HCT116 (cell line): ENCODE measurements at regions not wholly inside any gene's neighbourhood (a gene's known extent, or its start where the extent isn't known, plus 50 kb on each side); places are given as distances from the start of the nearest gene placed in this dataset.

Source experiments
- MAX ChIP-seq: IDR thresholded peaks from 2 replicates; pipeline ENCODE4 v1.6.1; 2012
- POLR2A ChIP-seq: IDR thresholded peaks from 2 replicates; pipeline ENCODE4 v1.7.0; 2011; ENCODE audit warnings: borderline replicate concordance; ENCODE audit not compliant: insufficient read depth, insufficient read length; ENCODE audit errors: extremely low read depth
- SRF ChIP-seq: IDR thresholded peaks from 2 replicates; pipeline ENCODE4 v1.6.1; 2012; ENCODE audit warnings: low read depth
- TF ChIP-seq, protein P1 (sequence below), 3 experiments: fragments of 200-600 bp in 1 of 3; sonication (generic) in 1 of 3; IDR thresholded peaks in 2 of 3; conservative IDR thresholded peaks in 1 of 3; 2 replicates each; pipeline ENCODE4 v1.5.1; 2012 to 2017; ENCODE audit warnings: low read depth in 2 of 3, low read length in 2 of 3, antibody characterized with exemption in 1 of 3, borderline replicate concordance in 1 of 3, control low read depth in 1 of 3, mild to moderate bottlenecking in 1 of 3, mixed read lengths in 1 of 3, mixed run types in 1 of 3, moderate library complexity in 1 of 3; ENCODE audit not compliant: insufficient read depth in 1 of 3

DNA sequence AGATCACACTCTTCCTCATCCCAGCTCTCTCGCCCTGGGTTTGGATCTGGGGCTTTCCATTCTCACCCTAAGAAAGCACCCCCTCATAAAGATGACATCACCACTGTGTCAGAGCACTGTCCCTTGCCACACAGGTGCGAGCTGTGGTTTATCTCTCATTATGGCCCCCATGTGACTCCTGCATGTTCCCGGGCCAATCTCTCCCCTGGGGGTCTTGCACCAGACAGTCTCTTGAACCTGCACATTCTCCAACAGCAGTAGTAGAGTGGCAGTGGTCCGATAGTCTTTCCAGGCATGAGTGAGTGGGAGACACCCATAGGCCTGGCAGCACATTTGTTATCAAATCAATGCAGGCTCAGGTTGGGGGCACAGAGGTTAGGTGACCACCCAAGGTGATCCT lies 130.5 kb downstream of the HRH4 start:
- TF ChIP-seq POLR2A (no peak), SRF (no peak), MAX (no peak)
- TF ChIP-seq, protein P1, sequence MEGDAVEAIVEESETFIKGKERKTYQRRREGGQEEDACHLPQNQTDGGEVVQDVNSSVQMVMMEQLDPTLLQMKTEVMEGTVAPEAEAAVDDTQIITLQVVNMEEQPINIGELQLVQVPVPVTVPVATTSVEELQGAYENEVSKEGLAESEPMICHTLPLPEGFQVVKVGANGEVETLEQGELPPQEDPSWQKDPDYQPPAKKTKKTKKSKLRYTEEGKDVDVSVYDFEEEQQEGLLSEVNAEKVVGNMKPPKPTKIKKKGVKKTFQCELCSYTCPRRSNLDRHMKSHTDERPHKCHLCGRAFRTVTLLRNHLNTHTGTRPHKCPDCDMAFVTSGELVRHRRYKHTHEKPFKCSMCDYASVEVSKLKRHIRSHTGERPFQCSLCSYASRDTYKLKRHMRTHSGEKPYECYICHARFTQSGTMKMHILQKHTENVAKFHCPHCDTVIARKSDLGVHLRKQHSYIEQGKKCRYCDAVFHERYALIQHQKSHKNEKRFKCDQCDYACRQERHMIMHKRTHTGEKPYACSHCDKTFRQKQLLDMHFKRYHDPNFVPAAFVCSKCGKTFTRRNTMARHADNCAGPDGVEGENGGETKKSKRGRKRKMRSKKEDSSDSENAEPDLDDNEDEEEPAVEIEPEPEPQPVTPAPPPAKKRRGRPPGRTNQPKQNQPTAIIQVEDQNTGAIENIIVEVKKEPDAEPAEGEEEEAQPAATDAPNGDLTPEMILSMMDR (IDR thresholded peaks at IDR 0.05 in 2 of 3, conservative IDR thresholded peaks at IDR 0.05 in 1 of 3; ENCODE audit: borderline replicate concordance in 1 of 3, insufficient read depth in 1 of 3, low read depth in 2 of 3, low read length in 2 of 3), result no peak
